Ishikawa (cell line): ENCODE measurements at regions not wholly inside any gene's neighbourhood (a gene's known extent, or its start where the extent isn't known, plus 50 kb on each side); places are given as distances from the start of the nearest gene placed in this dataset.

ENCODE experiments used
- CREB1 ChIP-seq: IDR thresholded peaks from 2 replicates; pipeline ENCODE4 v1.6.1; 2012; ENCODE audit warnings: low read depth
- EP300 ChIP-seq: IDR thresholded peaks from 2 replicates; pipeline ENCODE4 v1.6.1; 2012; ENCODE audit warnings: borderline replicate concordance
- FOXM1 ChIP-seq: IDR thresholded peaks from 2 replicates; pipeline ENCODE4 v1.6.1; 2012; ENCODE audit warnings: low read depth, borderline replicate concordance
- RAD21 ChIP-seq: IDR thresholded peaks from 2 replicates; pipeline ENCODE4 v1.6.1; 2012; ENCODE audit warnings: low read depth
- YY1 ChIP-seq: IDR thresholded peaks from 2 replicates; pipeline ENCODE4 v1.6.1; 2012; ENCODE audit warnings: low read depth
- ZBTB7A ChIP-seq: IDR thresholded peaks from 2 replicates; pipeline ENCODE4 v1.6.1; 2012; ENCODE audit warnings: low read depth
- TF ChIP-seq, protein P1 (sequence below): IDR thresholded peaks from 2 replicates; pipeline ENCODE4 v1.6.1; 2012; ENCODE audit warnings: low read depth, mild to moderate bottlenecking
- TF ChIP-seq, protein P2 (sequence below): IDR thresholded peaks from 2 replicates; pipeline ENCODE4 v1.6.1; 2012

DNA sequence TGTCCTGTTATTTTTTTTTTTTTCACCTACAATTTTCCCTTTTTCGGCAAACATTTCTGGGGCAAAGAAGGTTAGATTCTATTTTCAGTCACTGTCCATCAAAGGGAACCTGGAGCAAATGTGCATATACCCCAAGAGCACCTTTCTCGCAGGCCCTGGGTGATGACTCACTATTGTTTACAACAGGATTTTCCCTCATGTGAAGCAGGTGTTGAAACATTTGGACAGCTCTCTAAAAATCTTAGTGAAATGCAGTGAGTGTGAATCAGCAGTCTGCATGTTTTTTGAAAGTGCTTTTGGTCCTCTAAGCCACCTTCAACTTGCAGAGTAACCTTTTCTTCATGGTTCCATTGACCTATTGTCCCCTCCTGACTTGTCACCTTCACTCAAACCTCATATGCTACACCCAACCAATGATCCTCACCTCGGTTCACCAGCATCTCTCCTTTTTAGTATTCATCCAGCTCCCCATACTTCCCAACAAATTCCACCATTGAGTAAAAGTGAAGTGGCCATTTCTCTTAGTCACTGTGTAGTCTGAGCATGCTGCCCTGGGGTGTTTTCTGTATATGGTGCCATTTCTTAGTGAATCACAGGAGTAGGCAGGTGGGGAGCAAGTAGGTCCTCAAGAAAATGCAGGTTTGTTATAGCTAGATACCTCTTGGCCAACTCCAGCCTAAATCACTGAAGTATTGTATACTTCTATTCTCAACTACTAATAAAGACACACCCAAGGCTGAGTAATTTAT lies 260.2 kb downstream of the BMP4 start:
- TF ChIP-seq, protein P1, sequence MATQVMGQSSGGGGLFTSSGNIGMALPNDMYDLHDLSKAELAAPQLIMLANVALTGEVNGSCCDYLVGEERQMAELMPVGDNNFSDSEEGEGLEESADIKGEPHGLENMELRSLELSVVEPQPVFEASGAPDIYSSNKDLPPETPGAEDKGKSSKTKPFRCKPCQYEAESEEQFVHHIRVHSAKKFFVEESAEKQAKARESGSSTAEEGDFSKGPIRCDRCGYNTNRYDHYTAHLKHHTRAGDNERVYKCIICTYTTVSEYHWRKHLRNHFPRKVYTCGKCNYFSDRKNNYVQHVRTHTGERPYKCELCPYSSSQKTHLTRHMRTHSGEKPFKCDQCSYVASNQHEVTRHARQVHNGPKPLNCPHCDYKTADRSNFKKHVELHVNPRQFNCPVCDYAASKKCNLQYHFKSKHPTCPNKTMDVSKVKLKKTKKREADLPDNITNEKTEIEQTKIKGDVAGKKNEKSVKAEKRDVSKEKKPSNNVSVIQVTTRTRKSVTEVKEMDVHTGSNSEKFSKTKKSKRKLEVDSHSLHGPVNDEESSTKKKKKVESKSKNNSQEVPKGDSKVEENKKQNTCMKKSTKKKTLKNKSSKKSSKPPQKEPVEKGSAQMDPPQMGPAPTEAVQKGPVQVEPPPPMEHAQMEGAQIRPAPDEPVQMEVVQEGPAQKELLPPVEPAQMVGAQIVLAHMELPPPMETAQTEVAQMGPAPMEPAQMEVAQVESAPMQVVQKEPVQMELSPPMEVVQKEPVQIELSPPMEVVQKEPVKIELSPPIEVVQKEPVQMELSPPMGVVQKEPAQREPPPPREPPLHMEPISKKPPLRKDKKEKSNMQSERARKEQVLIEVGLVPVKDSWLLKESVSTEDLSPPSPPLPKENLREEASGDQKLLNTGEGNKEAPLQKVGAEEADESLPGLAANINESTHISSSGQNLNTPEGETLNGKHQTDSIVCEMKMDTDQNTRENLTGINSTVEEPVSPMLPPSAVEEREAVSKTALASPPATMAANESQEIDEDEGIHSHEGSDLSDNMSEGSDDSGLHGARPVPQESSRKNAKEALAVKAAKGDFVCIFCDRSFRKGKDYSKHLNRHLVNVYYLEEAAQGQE: no peak
- TF ChIP-seq RAD21 (no peak), EP300 (no peak), FOXM1 (no peak), ZBTB7A (no peak), CREB1 (no peak), YY1 (no peak)
- TF ChIP-seq, protein P2, sequence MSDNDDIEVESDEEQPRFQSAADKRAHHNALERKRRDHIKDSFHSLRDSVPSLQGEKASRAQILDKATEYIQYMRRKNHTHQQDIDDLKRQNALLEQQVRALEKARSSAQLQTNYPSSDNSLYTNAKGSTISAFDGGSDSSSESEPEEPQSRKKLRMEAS: no peak
